ENCODE measurements at regions not wholly inside any gene's neighbourhood (a gene's known extent, or its start where the extent isn't known, plus 50 kb on each side); places are given as distances from the start of the nearest gene placed in this dataset.

GRCh38 chr18:26711756-26712155 lies 153.8 kb downstream of the AQP4 start:
- H3K4me3 ChIP-seq: no peak overlapping the region
- no peak for TF ChIP-seq POLR2A (IDR thresholded peaks at IDR 0.05)
- TF ChIP-seq CTCF (IDR thresholded peaks at IDR 0.05): no peak
- H3K4me1 ChIP-seq: no peaks in the 10 kb centered on the region
- H3K36me3 ChIP-seq: no peaks in the 10 kb centered on the region
- no peak for DNase-seq
- no peaks in the 10 kb centered on the region for H3K9me3 ChIP-seq
- no peak overlapping the region for H3K27ac ChIP-seq
- intact Hi-C loops (cut with DNase I; ENCODE audit: low total_unique reads): no loop called here
- no peaks in the 10 kb centered on the region for H3K27me3 ChIP-seq

- Histone ChIP-seq H3K9me3 (no peaks in the 10 kb centered on the region), H3K4me3 (no peak overlapping the region), H3K4me1 (no peaks in the 10 kb centered on the region), H3K27ac (no peak overlapping the region), H3K36me3 (no peaks in the 10 kb centered on the region), H3K27me3 (no peaks in the 10 kb centered on the region)
- TF ChIP-seq POLR2A (IDR thresholded peaks at IDR 0.05): no peak
- TF ChIP-seq CTCF (IDR thresholded peaks at IDR 0.05): no peak
- intact Hi-C loops (cut with DNase I; ENCODE audit: low total_unique reads): no loop called here
- DNase-seq: no peak
Observed at GRCh38 chr18:26710470-26711096, 154.9 kb downstream of the AQP4 start.

GRCh38 chr18:26709897-26710296 lies 155.6 kb downstream of the AQP4 start:
- H3K9me3 ChIP-seq: no peaks in the 10 kb centered on the region
- intact Hi-C loops (cut with DNase I; ENCODE audit: low total_unique reads): no loop called here
- no peak overlapping the region for H3K27ac ChIP-seq
- no peaks in the 10 kb centered on the region for H3K27me3 ChIP-seq
- H3K4me3 ChIP-seq: no peak overlapping the region
- no peaks in the 10 kb centered on the region for H3K36me3 ChIP-seq
- H3K4me1 ChIP-seq: no peaks in the 10 kb centered on the region
- TF ChIP-seq POLR2A (IDR thresholded peaks at IDR 0.05): no peak
- TF ChIP-seq CTCF (IDR thresholded peaks at IDR 0.05): no peak
- DNase-seq: no peak

- Histone ChIP-seq H3K4me3 (no peak overlapping the region), H3K36me3 (no peaks in the 10 kb centered on the region), H3K27me3 (no peaks in the 10 kb centered on the region), H3K9me3 (no peaks in the 10 kb centered on the region), H3K27ac (no peak overlapping the region), H3K4me1 (no peaks in the 10 kb centered on the region)
- intact Hi-C loops (cut with DNase I; ENCODE audit: low total_unique reads): no loop called here
- TF ChIP-seq CTCF (IDR thresholded peaks at IDR 0.05): no peak
- TF ChIP-seq POLR2A (IDR thresholded peaks at IDR 0.05): no peak
- no peak for DNase-seq
Observed at GRCh38 chr18:26708806-26709716, 156.4 kb downstream of the AQP4 start.

GRCh38 chr18:26706911-26707351 lies 158.6 kb downstream of the AQP4 start:
- Histone ChIP-seq H3K27ac (no peak overlapping the region), H3K27me3 (no peaks in the 10 kb centered on the region), H3K4me3 (no peak overlapping the region), H3K9me3 (no peaks in the 10 kb centered on the region), H3K4me1 (no peaks in the 10 kb centered on the region), H3K36me3 (no peaks in the 10 kb centered on the region)
- TF ChIP-seq POLR2A (IDR thresholded peaks at IDR 0.05) (no peak), CTCF (IDR thresholded peaks at IDR 0.05) (no peak)
- intact Hi-C loops (cut with DNase I; ENCODE audit: low total_unique reads): no loop called here
- DNase-seq: no peak
